Vagina (tissue), 2 donors: ENCODE measurements at regions not wholly inside any gene's neighbourhood (a gene's known extent, or its start where the extent isn't known, plus 50 kb on each side); places are given as distances from the start of the nearest gene placed in this dataset.

Experiments used
- POLR2A ChIP-seq, 2 donors: fragments of 450-650 bp; IDR thresholded peaks; one replicate each; pipeline ENCODE4 v1.6.1; 2017; ENCODE audit warnings: antibody characterized with exemption in 2 of 2, mild to moderate bottlenecking in 2 of 2, moderate library complexity in 2 of 2
- POLR2AphosphoS5 ChIP-seq, 2 donors: sonication (generic); formaldehyde crosslinking; IDR thresholded peaks; one replicate each; pipeline ENCODE4 v1.9.0; 2017; ENCODE audit warnings: antibody characterized with exemption in 2 of 2, mild to moderate bottlenecking in 2 of 2, low read depth in 1 of 2; ENCODE audit not compliant: insufficient read depth in 1 of 2
- TF ChIP-seq, protein P1 (sequence below), 3 experiments: fragments of 450-650 bp in 2 of 3; fragments of 200-600 bp in 1 of 3; sonication (generic) in 1 of 3; IDR thresholded peaks; one replicate each; pipeline ENCODE4 v1.5.1; 2017 to 2019; ENCODE audit warnings: antibody characterized with exemption in 3 of 3, mild to moderate bottlenecking in 2 of 3, moderate library complexity in 2 of 3

DNA sequence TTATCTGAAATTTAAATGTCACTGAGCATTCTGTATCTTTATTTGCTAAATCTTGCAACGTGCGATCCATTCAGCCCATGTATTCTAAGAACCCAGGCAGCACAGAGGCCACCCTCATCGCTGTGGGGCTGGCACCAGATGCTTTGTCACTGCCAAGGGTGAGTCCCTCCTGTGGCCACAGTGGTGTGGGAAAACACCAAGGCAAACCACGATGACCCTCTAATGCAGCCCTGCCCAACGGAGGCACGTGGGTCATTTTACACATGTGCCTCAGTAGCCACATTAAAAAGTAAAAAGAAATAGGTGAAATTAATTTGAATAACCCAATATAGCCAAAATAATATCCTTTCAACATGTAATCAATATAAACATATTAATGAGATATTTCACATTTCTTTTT, 221.7 kb downstream of the UNC5CL start:
- TF ChIP-seq, protein P1, sequence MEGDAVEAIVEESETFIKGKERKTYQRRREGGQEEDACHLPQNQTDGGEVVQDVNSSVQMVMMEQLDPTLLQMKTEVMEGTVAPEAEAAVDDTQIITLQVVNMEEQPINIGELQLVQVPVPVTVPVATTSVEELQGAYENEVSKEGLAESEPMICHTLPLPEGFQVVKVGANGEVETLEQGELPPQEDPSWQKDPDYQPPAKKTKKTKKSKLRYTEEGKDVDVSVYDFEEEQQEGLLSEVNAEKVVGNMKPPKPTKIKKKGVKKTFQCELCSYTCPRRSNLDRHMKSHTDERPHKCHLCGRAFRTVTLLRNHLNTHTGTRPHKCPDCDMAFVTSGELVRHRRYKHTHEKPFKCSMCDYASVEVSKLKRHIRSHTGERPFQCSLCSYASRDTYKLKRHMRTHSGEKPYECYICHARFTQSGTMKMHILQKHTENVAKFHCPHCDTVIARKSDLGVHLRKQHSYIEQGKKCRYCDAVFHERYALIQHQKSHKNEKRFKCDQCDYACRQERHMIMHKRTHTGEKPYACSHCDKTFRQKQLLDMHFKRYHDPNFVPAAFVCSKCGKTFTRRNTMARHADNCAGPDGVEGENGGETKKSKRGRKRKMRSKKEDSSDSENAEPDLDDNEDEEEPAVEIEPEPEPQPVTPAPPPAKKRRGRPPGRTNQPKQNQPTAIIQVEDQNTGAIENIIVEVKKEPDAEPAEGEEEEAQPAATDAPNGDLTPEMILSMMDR (IDR thresholded peaks at IDR 0.05): no peak
- TF ChIP-seq POLR2A (IDR thresholded peaks at IDR 0.05) (no peak), POLR2AphosphoS5 (IDR thresholded peaks at IDR 0.05; ENCODE audit: insufficient read depth in 1 of 2, low read depth in 1 of 2) (no peak)
